Loucy (cell line): ENCODE measurements at regions not wholly inside any gene's neighbourhood (a gene's known extent, or its start where the extent isn't known, plus 50 kb on each side); places are given as distances from the start of the nearest gene placed in this dataset.

ENCODE experiments used
- H2AFZ ChIP-seq: fragments of 200-600 bp; sonication (generic); 2 replicates; pipeline ENCODE4 v1.6.0; 2016; ENCODE audit warnings: antibody characterized with exemption, mild to moderate bottlenecking, low read length, moderate library complexity
- H3F3A ChIP-seq: fragments of 200-600 bp; 2 replicates; pipeline ENCODE4 v1.6.0; 2016; ENCODE audit warnings: antibody characterized with exemption, low read depth, mild to moderate bottlenecking
- H3K27me3 ChIP-seq: fragments of 200-600 bp; sonication (generic); 2 replicates; pipeline ENCODE4 v1.6.1; 2014; ENCODE audit warnings: low read length, mild to moderate bottlenecking; ENCODE audit not compliant: insufficient read depth, poor library complexity, severe bottlenecking
- H3K36me3 ChIP-seq: fragments of 200-600 bp; sonication (generic); 2 replicates; pipeline ENCODE4 v1.6.1; 2016; ENCODE audit warnings: low read length; ENCODE audit not compliant: insufficient read depth
- H3K4me1 ChIP-seq: fragments of 200-600 bp; sonication (generic); 2 replicates; pipeline ENCODE4 v1.5.1; 2014; ENCODE audit warnings: low read length, mild to moderate bottlenecking; ENCODE audit not compliant: insufficient read depth, poor library complexity, severe bottlenecking
- H3K4me2 ChIP-seq: fragments of 200-600 bp; sonication (generic); 2 replicates; pipeline ENCODE4 v1.6.0; 2014; ENCODE audit warnings: antibody characterized with exemption, low read length, low read depth, mild to moderate bottlenecking; ENCODE audit not compliant: poor library complexity, severe bottlenecking
- H3K4me3 ChIP-seq: fragments of 200-600 bp; sonication (generic); 2 replicates; pipeline ENCODE4 v1.5.1; 2014; ENCODE audit warnings: low read length, mild to moderate bottlenecking, mixed read lengths; ENCODE audit not compliant: poor library complexity, severe bottlenecking
- H3K79me2 ChIP-seq: fragments of 200-600 bp; sonication (generic); 2 replicates; pipeline ENCODE4 v1.6.1; 2014; ENCODE audit warnings: low read length; ENCODE audit not compliant: insufficient read depth
- H3K9ac ChIP-seq: fragments of 200-600 bp; sonication (generic); 2 replicates; pipeline ENCODE4 v1.6.0; 2014; ENCODE audit warnings: mild to moderate bottlenecking, low read depth, low read length, moderate library complexity; ENCODE audit not compliant: poor library complexity, severe bottlenecking
- H3K9me2 ChIP-seq: fragments of 200-600 bp; sonication (generic); replicated peaks from 2 replicates; pipeline ENCODE4 v1.6.1; 2016; ENCODE audit warnings: low read depth, low read length, mixed read lengths
- H3K9me3 ChIP-seq: fragments of 200-600 bp; sonication (generic); 2 replicates; pipeline ENCODE4 v1.6.1; 2014; ENCODE audit warnings: mild to moderate bottlenecking, antibody characterized with exemption, low read length, low read depth; ENCODE audit not compliant: insufficient read depth
- H4K20me1 ChIP-seq: fragments of 200-600 bp; sonication (generic); 2 replicates; pipeline ENCODE4 v1.6.0; 2014; ENCODE audit warnings: antibody characterized with exemption, low read length, mild to moderate bottlenecking; ENCODE audit not compliant: insufficient read depth, poor library complexity, severe bottlenecking
- CTCF ChIP-seq: fragments of 200-600 bp; sonication (generic); conservative IDR thresholded peaks from 2 replicates; pipeline ENCODE4 v1.5.1; 2014; ENCODE audit warnings: mild to moderate bottlenecking, antibody characterized with exemption, low read length
- EZH2phosphoT487 ChIP-seq: fragments of 200-600 bp; IDR thresholded peaks from 2 replicates; pipeline ENCODE4 v1.6.1; 2018; ENCODE audit warnings: antibody characterized with exemption, mild to moderate bottlenecking, moderate library complexity, borderline replicate concordance

GRCh38 chr2:128623776-128624761 lies 305.4 kb upstream of the HS6ST1 start:
- Histone ChIP-seq H3K4me2 (peak overlapping the region; percentile 23), H3K9ac (no peak overlapping the region), H2AFZ (no peak overlapping the region)

GRCh38 chr2:128624956-128625355 lies 306.3 kb upstream of the HS6ST1 start:
- Histone ChIP-seq H3K4me3 (no peak overlapping the region), H3K9me2 (no peaks in the 10 kb centered on the region), H3K9ac (no peak overlapping the region), H3K4me1 (peaks cover 9% of the 10 kb centered on the region), H3F3A (no peaks in the 10 kb centered on the region), H3K27me3 (no peaks in the 10 kb centered on the region), H3K4me2 (no peak overlapping the region), H3K9me3 (no peaks in the 10 kb centered on the region), H2AFZ (no peak overlapping the region), H4K20me1 (no peaks in the 10 kb centered on the region), H3K79me2 (no peaks in the 10 kb centered on the region), H3K36me3 (no peaks in the 10 kb centered on the region)
- TF ChIP-seq CTCF (no peak), EZH2phosphoT487 (no peak)

More at GRCh38 chr2:128623776-128624761, 305.4 kb upstream of the HS6ST1 start:
- H3K9me3 ChIP-seq = no peaks in the 10 kb centered on the region
- TF ChIP-seq EZH2phosphoT487 = no peak
- H3K27me3 ChIP-seq = no peaks in the 10 kb centered on the region
- peaks cover 9% of the 10 kb centered on the region for H3K4me1 ChIP-seq
- no peaks in the 10 kb centered on the region for H4K20me1 ChIP-seq
- no peak overlapping the region for H3K4me3 ChIP-seq
- H3K79me2 ChIP-seq = no peaks in the 10 kb centered on the region
- no peaks in the 10 kb centered on the region for H3K9me2 ChIP-seq
- H3K36me3 ChIP-seq = no peaks in the 10 kb centered on the region
- no peaks in the 10 kb centered on the region for H3F3A ChIP-seq

- Histone ChIP-seq H3K9me3 (no peaks in the 10 kb centered on the region), H3K4me3 (no peak overlapping the region), H3K4me2 (no peak overlapping the region), H3F3A (no peaks in the 10 kb centered on the region), H3K27me3 (no peaks in the 10 kb centered on the region), H3K79me2 (no peaks in the 10 kb centered on the region), H4K20me1 (no peaks in the 10 kb centered on the region), H3K36me3 (no peaks in the 10 kb centered on the region), H2AFZ (no peak overlapping the region), H3K9ac (no peak overlapping the region), H3K4me1 (peaks cover 9% of the 10 kb centered on the region), H3K9me2 (no peaks in the 10 kb centered on the region)
- TF ChIP-seq EZH2phosphoT487 = no peak
- no peak for TF ChIP-seq CTCF
Observed at GRCh38 chr2:128625421-128625820, 306.8 kb upstream of the HS6ST1 start.
